ENCODE measurements at regions not wholly inside any gene's neighbourhood (a gene's known extent, or its start where the extent isn't known, plus 50 kb on each side); places are given as distances from the start of the nearest gene placed in this dataset.
A peak's percentile ranks its signal among the peaks of the same experiment; 100 is the strongest.

GRCh38 chr9:82890865-82891264, 172.1 kb downstream of the RASEF start:
- H3K27me3 ChIP-seq (ENCODE audit: control insufficient read depth, insufficient read depth, low read length) = no peaks in the 10 kb centered on the region
- H3K4me2 ChIP-seq (ENCODE audit: extremely low read depth, insufficient read depth, low read length) = no peak overlapping the region
- no peaks in the 10 kb centered on the region for H3K4me1 ChIP-seq (ENCODE audit: control insufficient read depth, extremely low read depth, insufficient read depth, low read length)
- DNase-seq (ENCODE audit: low read depth in 2 of 2) = peak in 1 of 2 donors; percentile 2
- H4K20me1 ChIP-seq (ENCODE audit: control insufficient read depth, extremely low read depth, insufficient read depth, low read length) = no peaks in the 10 kb centered on the region
- H3K9me3 ChIP-seq (ENCODE audit: control insufficient read depth, insufficient read depth, low read depth, low read length) = no peaks in the 10 kb centered on the region
- H3K36me3 ChIP-seq (ENCODE audit: control insufficient read depth, insufficient read depth, low read length) = no peaks in the 10 kb centered on the region
- H3K4me3 ChIP-seq (replicated peaks in 1 of 4; ENCODE audit: control extremely low read depth in 1 of 4, insufficient read depth in 1 of 4, low read depth in 3 of 4, low read length in 4 of 4) = no peak overlapping the region
- no peak overlapping the region for H2AFZ ChIP-seq (ENCODE audit: low read length)
- no peak overlapping the region for H3K9ac ChIP-seq (ENCODE audit: insufficient read depth, low read length)
- no peak overlapping the region for H3K27ac ChIP-seq (ENCODE audit: insufficient read depth, low read length)
- TF ChIP-seq EZH2 (IDR thresholded peaks at IDR 0.05; ENCODE audit: low read length, missing control alignments) (no peak), CTCF (conservative IDR thresholded peaks at IDR 0.05 in 1 of 2, IDR thresholded peaks at IDR 0.05 in 1 of 2; ENCODE audit: low read depth in 1 of 2, low read length in 2 of 2) (no peak)
- no peaks in the 10 kb centered on the region for H3K79me2 ChIP-seq (ENCODE audit: control insufficient read depth, insufficient read depth, low read length)

GRCh38 chr9:82891321-82891720, 171.6 kb downstream of the RASEF start:
- no peak overlapping the region for H3K27ac ChIP-seq (ENCODE audit: insufficient read depth, low read length)
- H3K27me3 ChIP-seq (ENCODE audit: control insufficient read depth, insufficient read depth, low read length) = no peaks in the 10 kb centered on the region
- no peaks in the 10 kb centered on the region for H3K79me2 ChIP-seq (ENCODE audit: control insufficient read depth, insufficient read depth, low read length)
- H4K20me1 ChIP-seq (ENCODE audit: control insufficient read depth, extremely low read depth, insufficient read depth, low read length) = no peaks in the 10 kb centered on the region
- H3K9ac ChIP-seq (ENCODE audit: insufficient read depth, low read length) = no peak overlapping the region
- H2AFZ ChIP-seq (ENCODE audit: low read length) = no peak overlapping the region
- H3K36me3 ChIP-seq (ENCODE audit: control insufficient read depth, insufficient read depth, low read length) = no peaks in the 10 kb centered on the region
- H3K4me3 ChIP-seq (replicated peaks in 1 of 4; ENCODE audit: control extremely low read depth in 1 of 4, insufficient read depth in 1 of 4, low read depth in 3 of 4, low read length in 4 of 4) = no peak overlapping the region
- DNase-seq (ENCODE audit: low read depth in 2 of 2) = peak in 1 of 2 donors; percentile 61
- TF ChIP-seq CTCF (conservative IDR thresholded peaks at IDR 0.05 in 1 of 2, IDR thresholded peaks at IDR 0.05 in 1 of 2; ENCODE audit: low read depth in 1 of 2, low read length in 2 of 2) (no peak), EZH2 (IDR thresholded peaks at IDR 0.05; ENCODE audit: low read length, missing control alignments) (no peak)
- no peaks in the 10 kb centered on the region for H3K9me3 ChIP-seq (ENCODE audit: control insufficient read depth, insufficient read depth, low read depth, low read length)
- H3K4me2 ChIP-seq (ENCODE audit: extremely low read depth, insufficient read depth, low read length) = no peak overlapping the region
- H3K4me1 ChIP-seq (ENCODE audit: control insufficient read depth, extremely low read depth, insufficient read depth, low read length) = no peaks in the 10 kb centered on the region

- Histone ChIP-seq H3K4me2 (ENCODE audit: extremely low read depth, insufficient read depth, low read length) (no peak overlapping the region), H3K9me3 (ENCODE audit: control insufficient read depth, insufficient read depth, low read depth, low read length) (no peaks in the 10 kb centered on the region), H3K36me3 (ENCODE audit: control insufficient read depth, insufficient read depth, low read length) (no peaks in the 10 kb centered on the region), H3K79me2 (ENCODE audit: control insufficient read depth, insufficient read depth, low read length) (no peaks in the 10 kb centered on the region), H3K27ac (ENCODE audit: insufficient read depth, low read length) (no peak overlapping the region), H3K9ac (ENCODE audit: insufficient read depth, low read length) (no peak overlapping the region), H3K4me3 (replicated peaks in 1 of 4; ENCODE audit: control extremely low read depth in 1 of 4, insufficient read depth in 1 of 4, low read depth in 3 of 4, low read length in 4 of 4) (no peak overlapping the region), H3K4me1 (ENCODE audit: control insufficient read depth, extremely low read depth, insufficient read depth, low read length) (no peaks in the 10 kb centered on the region), H4K20me1 (ENCODE audit: control insufficient read depth, extremely low read depth, insufficient read depth, low read length) (no peaks in the 10 kb centered on the region), H2AFZ (ENCODE audit: low read length) (no peak overlapping the region), H3K27me3 (ENCODE audit: control insufficient read depth, insufficient read depth, low read length) (no peaks in the 10 kb centered on the region)
- no peak for DNase-seq (ENCODE audit: low read depth in 2 of 2)
- no peak for TF ChIP-seq CTCF (conservative IDR thresholded peaks at IDR 0.05 in 1 of 2, IDR thresholded peaks at IDR 0.05 in 1 of 2; ENCODE audit: low read depth in 1 of 2, low read length in 2 of 2)
- no peak for TF ChIP-seq EZH2 (IDR thresholded peaks at IDR 0.05; ENCODE audit: low read length, missing control alignments)
Observed at GRCh38 chr9:82893549-82893948, 169.4 kb downstream of the RASEF start.
